ENCODE measurements at regions not wholly inside any gene's neighbourhood (a gene's known extent, or its start where the extent isn't known, plus 50 kb on each side); places are given as distances from the start of the nearest gene placed in this dataset. TPM values are rescaled to one million over a fixed set of nuclear protein-coding genes. Genes with fewer than 3 reads are reported as not detected.
"Not testable (repeated sequence)": the region's sequence is repeated elsewhere in the genome, so short reads cannot be mapped to it uniquely, and the experiment has no call there.

- H3K4me3 ChIP-seq (ENCODE audit: low read depth, low read length); DNase-seq (ENCODE audit: low read depth, low spot score); H3K27ac ChIP-seq (ENCODE audit: low read depth, low read length); H3K9me3 ChIP-seq (ENCODE audit: control insufficient read depth, insufficient read depth, low read length); POLR2A ChIA-PET; CTCF ChIA-PET; H3K27me3 ChIP-seq (ENCODE audit: control insufficient read depth, insufficient read depth, low read length): not testable (repeated sequence)
Measured at GRCh38 chr7:65074959-65075358, 68.5 kb upstream of the ERV3-1 start.

- H3K27me3 ChIP-seq (ENCODE audit: control insufficient read depth, insufficient read depth, low read length); H3K27ac ChIP-seq (ENCODE audit: low read depth, low read length); H3K4me3 ChIP-seq (ENCODE audit: low read depth, low read length); POLR2A ChIA-PET; H3K9me3 ChIP-seq (ENCODE audit: control insufficient read depth, insufficient read depth, low read length); DNase-seq (ENCODE audit: low read depth, low spot score); CTCF ChIA-PET: not testable (repeated sequence)
Measured at GRCh38 chr7:65073160-65073559, 66.7 kb upstream of the ERV3-1 start.

GRCh38 chr7:65071854-65072431, 65.5 kb upstream of the ERV3-1 start:
- CTCF ChIA-PET: interaction anchor here (0.7 kb wide), 1 partner anchor 14 kb away, joined by 5 read pairs; no protein-coding TSS in a partner anchor
- H3K4me3 ChIP-seq (ENCODE audit: low read depth, low read length); H3K27ac ChIP-seq (ENCODE audit: low read depth, low read length); H3K9me3 ChIP-seq (ENCODE audit: control insufficient read depth, insufficient read depth, low read length); POLR2A ChIA-PET; H3K27me3 ChIP-seq (ENCODE audit: control insufficient read depth, insufficient read depth, low read length); DNase-seq (ENCODE audit: low read depth, low spot score): not testable (repeated sequence)

- H3K4me3 ChIP-seq (ENCODE audit: low read depth, low read length); H3K27me3 ChIP-seq (ENCODE audit: control insufficient read depth, insufficient read depth, low read length); DNase-seq (ENCODE audit: low read depth, low spot score); POLR2A ChIA-PET; H3K27ac ChIP-seq (ENCODE audit: low read depth, low read length); CTCF ChIA-PET; H3K9me3 ChIP-seq (ENCODE audit: control insufficient read depth, insufficient read depth, low read length): not testable (repeated sequence)
Measured at GRCh38 chr7:65069476-65069875, 63.0 kb upstream of the ERV3-1 start.

GRCh38 chr7:65062566-65062965, 56.1 kb upstream of the ERV3-1 start:
- POLR2A ChIA-PET; DNase-seq (ENCODE audit: low read depth, low spot score); H3K9me3 ChIP-seq (ENCODE audit: control insufficient read depth, insufficient read depth, low read length); H3K4me3 ChIP-seq (ENCODE audit: low read depth, low read length); H3K27me3 ChIP-seq (ENCODE audit: control insufficient read depth, insufficient read depth, low read length); H3K27ac ChIP-seq (ENCODE audit: low read depth, low read length); CTCF ChIA-PET: not testable (repeated sequence)

- POLR2A ChIA-PET; H3K27me3 ChIP-seq (ENCODE audit: control insufficient read depth, insufficient read depth, low read length); H3K27ac ChIP-seq (ENCODE audit: low read depth, low read length); CTCF ChIA-PET; H3K9me3 ChIP-seq (ENCODE audit: control insufficient read depth, insufficient read depth, low read length); H3K4me3 ChIP-seq (ENCODE audit: low read depth, low read length); DNase-seq (ENCODE audit: low read depth, low spot score): not testable (repeated sequence)
Measured at GRCh38 chr7:65059247-65059646, 52.8 kb upstream of the ERV3-1 start.

Small RNA genes in the stretch of these regions (small RNA-seq; reads per million reads assigned to genes)
- gene AC104073.1 (ENCODE audit: insufficient read length, low read depth) (not detected), gene SNORA15B-1 (ENCODE audit: insufficient read length, low read depth) (not detected), gene SNORA22C (ENCODE audit: insufficient read length, low read depth) (not detected)

Data from AG04450 (cell line).